K562 (cell line): ENCODE measurements at regions not wholly inside any gene's neighbourhood (a gene's known extent, or its start where the extent isn't known, plus 50 kb on each side); places are given as distances from the start of the nearest gene placed in this dataset.

Source experiments
- ATAC-seq: fragments of 200-7000 bp; cut with Tn5 transposase; 3 replicates; pipeline ENCODE4 v1.9.1; 2020; ENCODE audit warnings: moderate library complexity
- BruUV-seq: library from RNA; stranded (reverse); fragments of 400-500 nt; replicated peaks from 2 replicates; lab custom pipeline; 2021; lab: Mats Ljungman, UMichigan
- CTCF ChIA-PET: fragments of 300-600 bp; formaldehyde crosslinking; extraction: SDS; loops from one replicate; lab custom pipeline; 2021; ENCODE audit warnings: low intra/inter-chr PET ratio; lab: Yijun Ruan, JAX
- POLR2A ChIA-PET: fragments of 300-600, 350-650 bp; sonication (Branson Sonifier 250); formaldehyde crosslinking; extraction: SDS; loops from one replicate; lab custom pipeline; 2021; ENCODE audit warnings: antibody characterized with exemption, inconsistent platforms; lab: Yijun Ruan, JAX
- DNase-seq, 4 experiments: peaks; one replicate each; pipeline versions ENCODE4 v3.0.0 to v3.0.0-alpha.2; 2011 to 2018; ENCODE audit warnings: low spot score in 3 of 4, mixed read lengths in 3 of 4; ENCODE audit errors: extremely low read depth in 1 of 4
- FAIRE-seq: peaks from 2 replicates; lab custom pipeline; 2011; peaks lifted over from hg19 to GRCh38; lab: Jason Lieb, UNC
- H2AFZ ChIP-seq: 2 replicates; pipeline ENCODE4 v1.6.0; 2011; ENCODE audit warnings: low read depth, low read length, control low read depth, inconsistent platforms
- H3K27ac ChIP-seq: fragments of 200-600 bp; 3 replicates; pipeline ENCODE4 v1.8.0; 2011; ENCODE audit warnings: low read depth, mild to moderate bottlenecking, control low read depth, inconsistent platforms, low read length, moderate library complexity, mixed read lengths; ENCODE audit errors: extremely low read depth
- H3K27me3 ChIP-seq, 2 experiments: fragments of 300-600 bp in 1 of 2; 2 replicates in 1 of 2; 3 replicates in 1 of 2; pipeline versions ENCODE4 v1.6.0 to v1.8.0; 2011; ENCODE audit warnings: inconsistent platforms in 2 of 2, low read length in 2 of 2, mild to moderate bottlenecking in 1 of 2, mixed read lengths in 1 of 2, moderate library complexity in 1 of 2; ENCODE audit not compliant: control insufficient read depth in 2 of 2, insufficient read depth in 2 of 2
- H3K36me3 ChIP-seq: fragments of 300-600 bp; 3 replicates; pipeline ENCODE4 v1.8.0; 2011; ENCODE audit warnings: mild to moderate bottlenecking, low read length, inconsistent platforms; ENCODE audit not compliant: control insufficient read depth, insufficient read depth
- H3K4me1 ChIP-seq, 2 experiments: fragments of 200-600 bp in 1 of 2; replicated peaks in 1 of 2; 2 replicates in 1 of 2; 3 replicates in 1 of 2; pipeline versions ENCODE4 v1.5.1 to v1.8.0; 2011; ENCODE audit warnings: inconsistent platforms in 2 of 2, low read length in 2 of 2, mild to moderate bottlenecking in 1 of 2, mixed read lengths in 1 of 2, moderate library complexity in 1 of 2; ENCODE audit not compliant: control insufficient read depth in 2 of 2, insufficient read depth in 2 of 2
- H3K4me2 ChIP-seq: 2 replicates; pipeline ENCODE4 v1.6.1; 2011; ENCODE audit warnings: low read length, control low read depth, inconsistent platforms, mixed read lengths; ENCODE audit not compliant: insufficient read depth
- H3K4me3 ChIP-seq: fragments of 200-600 bp; sonication (generic), shearing (Covaris generic); 2 replicates; pipeline ENCODE4 v1.5.1; 2016; ENCODE audit warnings: control low read depth, inconsistent platforms
- H3K79me2 ChIP-seq: fragments of 200-600 bp; 3 replicates; pipeline ENCODE4 v1.8.0; 2011; ENCODE audit warnings: low read length, inconsistent platforms; ENCODE audit not compliant: control insufficient read depth, insufficient read depth
- H3K9ac ChIP-seq, 2 experiments: 2 replicates each; pipeline versions ENCODE4 v1.6.0 to v1.6.1; 2011; ENCODE audit warnings: low read depth in 2 of 2, low read length in 2 of 2, control low read depth in 1 of 2, inconsistent platforms in 1 of 2, mild to moderate bottlenecking in 1 of 2, mixed read lengths in 1 of 2; ENCODE audit not compliant: insufficient read depth in 1 of 2
- H3K9me1 ChIP-seq: one replicate; pipeline ENCODE4 v1.6.0; 2011; ENCODE audit warnings: inconsistent platforms, mild to moderate bottlenecking, low read length, moderate library complexity; ENCODE audit not compliant: control insufficient read depth, insufficient read depth
- H3K9me3 ChIP-seq: replicated peaks from 2 replicates; pipeline ENCODE4 v1.5.1; 2011; ENCODE audit warnings: low read depth, low read length, inconsistent platforms; ENCODE audit not compliant: control insufficient read depth, insufficient read depth
- H4K20me1 ChIP-seq: replicated peaks from 2 replicates; pipeline ENCODE4 v1.6.1; 2011; ENCODE audit warnings: low read length, inconsistent platforms, mixed read lengths; ENCODE audit not compliant: control insufficient read depth, insufficient read depth
- CCNT2 ChIP-seq: IDR thresholded peaks from 2 replicates; pipeline ENCODE4 v1.6.1; 2011; ENCODE audit warnings: borderline replicate concordance, low read depth, mild to moderate bottlenecking, moderate library complexity, mixed read lengths, low read length; ENCODE audit not compliant: insufficient read length; ENCODE audit errors: extremely low read depth
- CEBPB ChIP-seq: fragments of 450-650 bp; IDR thresholded peaks from 2 replicates; pipeline ENCODE4 v1.6.1; 2016; ENCODE audit warnings: missing genetic modification characterization, missing compliant biosample characterization
- CEBPG ChIP-seq, 3 experiments: fragments of 200-800 bp in 1 of 3; sonication (Bioruptor generic) in 1 of 3; sonication (generic) in 1 of 3; formaldehyde crosslinking in 1 of 3; IDR thresholded peaks in 2 of 3; conservative IDR thresholded peaks in 1 of 3; 2 replicates each; pipeline versions ENCODE4 v1.6.1 to v1.8.0; 2016 to 2022; ENCODE audit warnings: missing compliant biosample characterization in 2 of 3, missing genetic modification characterization in 2 of 3, mild to moderate bottlenecking in 1 of 3, missing genetic modification reagents in 1 of 3
- EZH2 ChIP-seq: IDR thresholded peaks from 2 replicates; pipeline ENCODE4 v1.6.1; 2012; ENCODE audit warnings: low read depth, mild to moderate bottlenecking, inconsistent platforms, low read length, borderline replicate concordance
- NR2C1 ChIP-seq, 2 experiments: fragments of 450-650 bp; IDR thresholded peaks; 2 replicates each; pipeline ENCODE4 v1.6.1; 2017; ENCODE audit warnings: mild to moderate bottlenecking in 2 of 2, antibody characterized with exemption in 1 of 2, inconsistent platforms in 1 of 2, missing compliant biosample characterization in 1 of 2, missing genetic modification characterization in 1 of 2
- RNF2 ChIP-seq: sonication (generic); IDR thresholded peaks from 2 replicates; pipeline ENCODE4 v1.6.1; 2016
- SIX5 ChIP-seq, 2 experiments: IDR thresholded peaks; 2 replicates each; pipeline ENCODE4 v1.6.1; 2011; ENCODE audit warnings: low read length in 2 of 2, borderline replicate concordance in 1 of 2, low read depth in 1 of 2, mild to moderate bottlenecking in 1 of 2, moderate library complexity in 1 of 2; ENCODE audit not compliant: insufficient read depth in 1 of 2
- ZNF75A ChIP-seq: fragments of 450-650 bp; formaldehyde crosslinking; IDR thresholded peaks from 2 replicates; pipeline ENCODE4 v1.4.0; 2020; ENCODE audit warnings: mild to moderate bottlenecking
- WGBS: fragments of 100-300 bp; shearing (Covaris generic); methylation state at CpG from one replicate; pipeline ENCODE4 v1.1.6; 2016; ENCODE audit warnings: low coverage, mixed read lengths; ENCODE audit not compliant: insufficient coverage; ENCODE audit errors: missing lambda C conversion rate; 5-methylcytosine and 5-hydroxymethylcytosine counted together
- in situ Hi-C: fragments of 300-500 bp; cut with MboI; formaldehyde crosslinking; loops from 4 replicates; pipeline ENCODE4 v1.15.0; 2018; ENCODE audit warnings: inconsistent platforms, mixed read lengths
- intact Hi-C: fragments of 100-400 bp; cut with micrococcal nuclease; formaldehyde crosslinking; loops from 2 replicates; pipeline ENCODE4 v1.14.2; 2022
- TF ChIP-seq, protein P1 (sequence below): fragments of 250-450 bp; sonication (Bioruptor Pico); IDR thresholded peaks from 2 replicates; pipeline ENCODE4 v1.9.0; 2021; ENCODE audit warnings: mild to moderate bottlenecking, inconsistent platforms
- TF ChIP-seq, protein P2 (sequence below): sonication (generic); formaldehyde crosslinking; IDR thresholded peaks from 2 replicates; pipeline ENCODE4 v1.8.0; 2022; ENCODE audit warnings: mild to moderate bottlenecking, missing genetic modification reagents
- TF ChIP-seq, protein P3 (sequence below): sonication (generic); formaldehyde crosslinking; IDR thresholded peaks from 2 replicates; pipeline ENCODE4 v1.8.1; 2023; ENCODE audit warnings: mild to moderate bottlenecking, missing genetic modification reagents
- TF ChIP-seq, protein P4 (sequence below): fragments of 450-650 bp; IDR thresholded peaks from one replicate; pipeline ENCODE4 v1.6.1; 2018; ENCODE audit warnings: mild to moderate bottlenecking, moderate library complexity; ENCODE audit not compliant: partially characterized antibody

DNA sequence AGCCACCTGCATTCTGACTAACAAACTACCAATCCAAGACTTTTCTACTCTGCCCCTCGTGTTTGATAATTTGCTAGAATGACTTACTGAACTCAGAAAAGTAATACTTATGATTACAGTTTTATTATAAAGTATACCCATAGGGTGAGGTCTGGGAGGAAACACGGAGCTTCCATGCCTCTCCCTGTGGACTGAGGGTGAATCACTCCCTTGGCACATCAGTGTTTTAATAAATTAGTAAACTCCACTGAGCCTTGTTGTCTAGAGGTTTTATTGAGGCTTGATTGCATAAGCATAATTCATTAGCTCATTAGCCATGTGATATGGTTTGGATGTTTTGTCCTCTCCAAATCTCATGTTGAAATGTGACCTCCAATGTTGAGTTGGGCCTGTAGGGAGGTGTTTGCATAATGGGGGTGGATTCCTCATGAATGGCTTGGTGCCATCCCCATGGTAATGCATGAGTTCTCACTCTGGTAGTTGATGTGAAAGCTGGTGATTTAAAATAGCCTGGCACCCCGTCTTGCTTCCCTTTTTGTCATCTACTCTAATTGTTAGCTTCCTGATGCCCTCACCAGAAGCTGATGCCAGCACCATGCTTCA is 233.6 kb upstream of the TRPC7 start:
- Histone ChIP-seq H4K20me1 (no peaks in the 10 kb centered on the region), H3K36me3 (no peaks in the 10 kb centered on the region), H3K9me1 (no peaks in the 10 kb centered on the region), H3K27me3 (no peaks in the 10 kb centered on the region), H3K4me1 (no peaks in the 10 kb centered on the region), H3K27ac (no peak overlapping the region), H3K4me2 (no peak overlapping the region), H3K4me3 (no peak overlapping the region), H3K79me2 (no peaks in the 10 kb centered on the region), H3K9ac (no peak overlapping the region), H3K9me3 (no peaks in the 10 kb centered on the region), H2AFZ (no peak overlapping the region)
- DNase-seq (no peak), ATAC-seq (no peak), FAIRE-seq (no peak)
- ChIA-PET CTCF (no interaction called here), POLR2A (no interaction called here)
- no TSS peak for BruUV-seq
- in situ Hi-C loops = no loop called here
- 2% methylated on average over 3 of the region's 3 CpGs for WGBS
- intact Hi-C loops = no loop called here
- TF ChIP-seq RNF2 (no peak), NR2C1 (IDR thresholded peaks at IDR 0.05) (no peak), NR2C1 (tag; IDR thresholded peaks at IDR 0.05) (no peak), ZNF75A (CRISPR knock-in tag) (no peak), CCNT2 (no peak), CEBPG (CRISPR knock-in tag; IDR thresholded peaks at IDR 0.05) (no peak), CEBPG (tag; conservative IDR thresholded peaks at IDR 0.05 in 1 of 2, IDR thresholded peaks at IDR 0.05 in 1 of 2) (no peak), SIX5 (IDR thresholded peaks at IDR 0.05; ENCODE audit: borderline replicate concordance in 1 of 2, insufficient read depth in 1 of 2, low read depth in 1 of 2, low read length in 2 of 2) (no peak), CEBPB (tag) (no peak), EZH2 (no peak)
- TF ChIP-seq, protein P1, sequence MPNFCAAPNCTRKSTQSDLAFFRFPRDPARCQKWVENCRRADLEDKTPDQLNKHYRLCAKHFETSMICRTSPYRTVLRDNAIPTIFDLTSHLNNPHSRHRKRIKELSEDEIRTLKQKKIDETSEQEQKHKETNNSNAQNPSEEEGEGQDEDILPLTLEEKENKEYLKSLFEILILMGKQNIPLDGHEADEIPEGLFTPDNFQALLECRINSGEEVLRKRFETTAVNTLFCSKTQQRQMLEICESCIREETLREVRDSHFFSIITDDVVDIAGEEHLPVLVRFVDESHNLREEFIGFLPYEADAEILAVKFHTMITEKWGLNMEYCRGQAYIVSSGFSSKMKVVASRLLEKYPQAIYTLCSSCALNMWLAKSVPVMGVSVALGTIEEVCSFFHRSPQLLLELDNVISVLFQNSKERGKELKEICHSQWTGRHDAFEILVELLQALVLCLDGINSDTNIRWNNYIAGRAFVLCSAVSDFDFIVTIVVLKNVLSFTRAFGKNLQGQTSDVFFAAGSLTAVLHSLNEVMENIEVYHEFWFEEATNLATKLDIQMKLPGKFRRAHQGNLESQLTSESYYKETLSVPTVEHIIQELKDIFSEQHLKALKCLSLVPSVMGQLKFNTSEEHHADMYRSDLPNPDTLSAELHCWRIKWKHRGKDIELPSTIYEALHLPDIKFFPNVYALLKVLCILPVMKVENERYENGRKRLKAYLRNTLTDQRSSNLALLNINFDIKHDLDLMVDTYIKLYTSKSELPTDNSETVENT (CRISPR knock-in tag) = no peak
- TF ChIP-seq, protein P2, sequence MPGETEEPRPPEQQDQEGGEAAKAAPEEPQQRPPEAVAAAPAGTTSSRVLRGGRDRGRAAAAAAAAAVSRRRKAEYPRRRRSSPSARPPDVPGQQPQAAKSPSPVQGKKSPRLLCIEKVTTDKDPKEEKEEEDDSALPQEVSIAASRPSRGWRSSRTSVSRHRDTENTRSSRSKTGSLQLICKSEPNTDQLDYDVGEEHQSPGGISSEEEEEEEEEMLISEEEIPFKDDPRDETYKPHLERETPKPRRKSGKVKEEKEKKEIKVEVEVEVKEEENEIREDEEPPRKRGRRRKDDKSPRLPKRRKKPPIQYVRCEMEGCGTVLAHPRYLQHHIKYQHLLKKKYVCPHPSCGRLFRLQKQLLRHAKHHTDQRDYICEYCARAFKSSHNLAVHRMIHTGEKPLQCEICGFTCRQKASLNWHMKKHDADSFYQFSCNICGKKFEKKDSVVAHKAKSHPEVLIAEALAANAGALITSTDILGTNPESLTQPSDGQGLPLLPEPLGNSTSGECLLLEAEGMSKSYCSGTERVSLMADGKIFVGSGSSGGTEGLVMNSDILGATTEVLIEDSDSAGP (CRISPR knock-in tag) = no peak
- TF ChIP-seq, protein P3, sequence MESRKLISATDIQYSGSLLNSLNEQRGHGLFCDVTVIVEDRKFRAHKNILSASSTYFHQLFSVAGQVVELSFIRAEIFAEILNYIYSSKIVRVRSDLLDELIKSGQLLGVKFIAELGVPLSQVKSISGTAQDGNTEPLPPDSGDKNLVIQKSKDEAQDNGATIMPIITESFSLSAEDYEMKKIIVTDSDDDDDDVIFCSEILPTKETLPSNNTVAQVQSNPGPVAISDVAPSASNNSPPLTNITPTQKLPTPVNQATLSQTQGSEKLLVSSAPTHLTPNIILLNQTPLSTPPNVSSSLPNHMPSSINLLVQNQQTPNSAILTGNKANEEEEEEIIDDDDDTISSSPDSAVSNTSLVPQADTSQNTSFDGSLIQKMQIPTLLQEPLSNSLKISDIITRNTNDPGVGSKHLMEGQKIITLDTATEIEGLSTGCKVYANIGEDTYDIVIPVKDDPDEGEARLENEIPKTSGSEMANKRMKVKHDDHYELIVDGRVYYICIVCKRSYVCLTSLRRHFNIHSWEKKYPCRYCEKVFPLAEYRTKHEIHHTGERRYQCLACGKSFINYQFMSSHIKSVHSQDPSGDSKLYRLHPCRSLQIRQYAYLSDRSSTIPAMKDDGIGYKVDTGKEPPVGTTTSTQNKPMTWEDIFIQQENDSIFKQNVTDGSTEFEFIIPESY = no peak
- TF ChIP-seq, protein P4, sequence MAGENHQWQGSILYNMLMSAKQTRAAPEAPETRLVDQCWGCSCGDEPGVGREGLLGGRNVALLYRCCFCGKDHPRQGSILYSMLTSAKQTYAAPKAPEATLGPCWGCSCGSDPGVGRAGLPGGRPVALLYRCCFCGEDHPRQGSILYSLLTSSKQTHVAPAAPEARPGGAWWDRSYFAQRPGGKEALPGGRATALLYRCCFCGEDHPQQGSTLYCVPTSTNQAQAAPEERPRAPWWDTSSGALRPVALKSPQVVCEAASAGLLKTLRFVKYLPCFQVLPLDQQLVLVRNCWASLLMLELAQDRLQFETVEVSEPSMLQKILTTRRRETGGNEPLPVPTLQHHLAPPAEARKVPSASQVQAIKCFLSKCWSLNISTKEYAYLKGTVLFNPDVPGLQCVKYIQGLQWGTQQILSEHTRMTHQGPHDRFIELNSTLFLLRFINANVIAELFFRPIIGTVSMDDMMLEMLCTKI = no peak
